Cardiac fibroblast (primary cell): ENCODE measurements at regions not wholly inside any gene's neighbourhood (a gene's known extent, or its start where the extent isn't known, plus 50 kb on each side); places are given as distances from the start of the nearest gene placed in this dataset.

Experiments used
- DNase-seq, 2 donors: peaks; one replicate each; pipeline versions ENCODE4 v3.0.0 to v3.0.0-alpha.2; 2010; ENCODE audit warnings: low read depth in 2 of 2
- H3K4me3 ChIP-seq, 2 donors: replicated peaks in 1 of 2; 1 replicate in 1 of 2; 2 replicates in 1 of 2; pipeline ENCODE4 v1.5.1; 2011; ENCODE audit warnings: low read depth in 2 of 2, low read length in 2 of 2, mild to moderate bottlenecking in 2 of 2, moderate library complexity in 1 of 2
- TF ChIP-seq, protein P1 (sequence below): IDR thresholded peaks from one replicate; pipeline ENCODE4 v1.5.1; 2011; ENCODE audit warnings: low read depth, mild to moderate bottlenecking, low read length, inconsistent platforms

DNA sequence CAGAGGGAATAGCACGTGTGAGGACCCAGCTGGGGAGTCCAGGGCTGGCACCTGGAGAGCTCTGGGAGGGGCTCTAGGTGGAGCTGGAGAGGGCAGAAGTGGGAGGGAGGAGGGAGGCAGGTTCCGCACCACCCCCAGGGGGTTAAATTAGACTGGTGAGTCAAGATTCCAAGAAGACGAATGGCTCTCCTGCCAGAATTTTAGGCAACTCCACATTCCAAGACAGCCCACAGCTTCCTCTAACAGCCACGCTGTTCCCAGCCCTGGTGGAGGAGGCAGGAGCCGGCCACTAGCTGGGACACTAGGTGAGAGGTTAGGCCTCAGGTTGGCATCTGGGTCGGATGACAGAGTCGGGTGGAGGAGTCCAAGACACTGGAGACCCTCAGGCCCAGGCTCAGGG, 60.2 kb downstream of the TFAP2C start:
- no peak overlapping the region for H3K4me3 ChIP-seq
- TF ChIP-seq, protein P1, sequence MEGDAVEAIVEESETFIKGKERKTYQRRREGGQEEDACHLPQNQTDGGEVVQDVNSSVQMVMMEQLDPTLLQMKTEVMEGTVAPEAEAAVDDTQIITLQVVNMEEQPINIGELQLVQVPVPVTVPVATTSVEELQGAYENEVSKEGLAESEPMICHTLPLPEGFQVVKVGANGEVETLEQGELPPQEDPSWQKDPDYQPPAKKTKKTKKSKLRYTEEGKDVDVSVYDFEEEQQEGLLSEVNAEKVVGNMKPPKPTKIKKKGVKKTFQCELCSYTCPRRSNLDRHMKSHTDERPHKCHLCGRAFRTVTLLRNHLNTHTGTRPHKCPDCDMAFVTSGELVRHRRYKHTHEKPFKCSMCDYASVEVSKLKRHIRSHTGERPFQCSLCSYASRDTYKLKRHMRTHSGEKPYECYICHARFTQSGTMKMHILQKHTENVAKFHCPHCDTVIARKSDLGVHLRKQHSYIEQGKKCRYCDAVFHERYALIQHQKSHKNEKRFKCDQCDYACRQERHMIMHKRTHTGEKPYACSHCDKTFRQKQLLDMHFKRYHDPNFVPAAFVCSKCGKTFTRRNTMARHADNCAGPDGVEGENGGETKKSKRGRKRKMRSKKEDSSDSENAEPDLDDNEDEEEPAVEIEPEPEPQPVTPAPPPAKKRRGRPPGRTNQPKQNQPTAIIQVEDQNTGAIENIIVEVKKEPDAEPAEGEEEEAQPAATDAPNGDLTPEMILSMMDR: no peak
- DNase-seq: peak in 1 of 2 donors; percentile 74

DNA sequence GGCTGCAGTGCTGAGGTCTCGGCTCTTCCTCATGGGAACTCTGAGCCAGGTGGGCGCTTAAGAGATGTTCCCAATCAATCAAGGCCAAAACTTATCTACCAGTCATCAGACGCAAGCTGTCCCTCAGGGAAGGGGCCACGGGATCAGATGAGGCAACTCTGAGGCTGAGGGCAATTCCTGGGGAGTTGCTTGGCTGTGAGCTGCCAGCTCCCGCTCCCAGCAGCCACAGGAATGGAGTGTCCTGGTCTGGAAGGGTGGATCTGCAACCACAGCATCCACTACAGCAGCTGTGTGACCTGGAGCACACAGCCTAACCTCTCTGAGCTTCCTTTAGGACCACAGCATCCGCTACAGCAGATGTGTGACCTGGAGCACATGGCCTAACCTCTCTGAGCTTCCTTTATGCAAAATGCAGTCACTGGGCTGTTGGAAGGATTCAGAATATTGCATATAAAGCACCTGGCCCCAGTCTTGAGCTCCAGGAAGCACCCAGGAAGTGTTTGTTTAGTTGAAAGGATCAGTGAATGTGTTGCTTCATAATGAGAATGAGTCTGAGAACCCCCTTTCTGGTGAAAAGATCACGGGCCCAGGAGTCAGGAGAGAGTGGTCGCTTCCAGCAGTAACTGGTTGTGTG, 60.9 kb downstream of the TFAP2C start:
- peak in 1 of 2 donors; percentile 40 for DNase-seq
- TF ChIP-seq, protein P1: no peak

DNA sequence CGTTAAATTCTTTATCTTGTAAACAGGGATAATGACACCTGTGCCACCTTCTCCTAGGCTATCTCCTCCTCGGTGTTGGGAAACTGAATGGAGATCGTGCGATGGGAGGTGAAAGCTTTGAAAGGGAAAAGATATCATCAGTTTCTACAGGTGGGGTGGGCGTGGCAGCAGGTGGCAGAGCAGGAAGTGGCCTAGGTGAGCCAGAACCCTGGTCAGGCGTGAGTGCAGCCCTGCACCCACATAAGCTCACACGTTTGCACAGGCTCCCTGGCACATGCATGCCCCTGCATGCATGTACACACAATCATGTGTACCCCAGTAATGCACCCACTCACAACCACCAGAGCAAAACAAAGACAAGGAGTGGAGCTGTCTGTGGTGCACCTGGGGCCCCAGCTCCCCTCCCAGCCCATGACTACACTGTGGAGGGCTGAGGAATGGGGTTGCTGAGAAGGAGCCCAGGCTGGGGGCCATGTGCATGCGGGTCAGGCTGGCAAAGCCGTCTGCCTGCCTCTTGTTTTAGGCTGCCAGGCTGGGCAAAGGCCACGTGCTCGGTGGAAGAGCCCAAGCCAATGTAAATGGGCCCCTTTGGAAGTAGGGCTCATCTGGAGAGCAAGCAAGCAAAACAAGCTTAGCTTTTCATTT, 61.5 kb downstream of the TFAP2C start:
- DNase-seq: no peak
- H3K4me3 ChIP-seq: no peak overlapping the region
- TF ChIP-seq, protein P1: no peak

More for the DNA sequence above, 60.9 kb downstream of the TFAP2C start:
- no peak overlapping the region for H3K4me3 ChIP-seq

DNA sequence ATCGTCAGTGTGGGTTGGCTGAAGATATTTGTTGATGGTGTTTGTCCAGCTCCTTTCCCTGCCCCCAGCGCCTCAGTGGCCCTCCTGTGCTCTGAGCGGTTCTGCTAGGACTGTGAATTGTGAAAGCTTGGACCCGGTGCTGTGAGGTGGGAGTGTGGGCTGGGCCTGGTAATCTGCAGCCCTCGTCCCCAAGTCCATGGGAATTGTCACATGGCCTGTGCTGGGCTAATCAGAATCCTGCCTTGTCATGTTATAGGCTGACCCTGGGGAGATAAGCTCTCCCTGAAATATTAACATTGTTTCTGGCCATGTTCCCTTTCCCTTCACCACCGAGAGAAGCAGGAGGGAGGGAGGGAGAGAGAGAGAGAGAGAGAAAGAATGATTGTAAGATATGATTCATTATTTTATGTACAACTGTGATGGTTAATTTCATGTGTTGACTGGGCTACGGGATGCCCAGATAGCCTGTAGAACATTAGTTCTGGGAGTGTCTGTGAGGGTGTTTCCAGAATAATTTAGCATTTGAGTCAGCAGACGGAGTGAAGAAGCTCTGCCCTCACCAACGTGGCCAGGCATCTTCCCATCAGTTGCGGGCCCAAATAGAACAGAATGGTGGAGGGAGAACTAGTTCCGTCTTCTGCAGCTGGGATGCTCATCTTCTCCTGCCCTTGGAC, 62.4 kb downstream of the TFAP2C start:
- no peak for DNase-seq
- TF ChIP-seq, protein P1: no peak
- H3K4me3 ChIP-seq: no peak overlapping the region

DNA sequence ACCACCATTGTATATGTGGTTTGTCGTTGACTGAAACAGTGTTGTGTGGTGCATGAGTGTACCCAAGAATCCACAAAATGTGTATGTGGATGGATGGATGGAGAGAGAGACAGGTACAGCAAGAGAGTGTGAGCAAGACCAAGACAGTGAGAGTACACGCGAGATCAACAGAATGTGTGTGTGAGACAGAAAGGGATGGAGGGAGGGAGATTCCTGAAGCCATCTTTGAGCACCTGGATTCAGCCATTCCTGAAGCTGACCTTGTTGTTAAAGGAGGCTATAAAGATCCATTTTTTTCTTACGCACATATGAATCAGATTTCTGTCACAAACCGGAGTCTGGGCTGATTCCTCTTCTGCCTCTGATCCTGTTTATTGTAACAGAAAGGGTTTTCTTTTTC, 64.1 kb downstream of the TFAP2C start:
- no peak overlapping the region for H3K4me3 ChIP-seq
- no peak for DNase-seq
- TF ChIP-seq, protein P1: no peak

DNA sequence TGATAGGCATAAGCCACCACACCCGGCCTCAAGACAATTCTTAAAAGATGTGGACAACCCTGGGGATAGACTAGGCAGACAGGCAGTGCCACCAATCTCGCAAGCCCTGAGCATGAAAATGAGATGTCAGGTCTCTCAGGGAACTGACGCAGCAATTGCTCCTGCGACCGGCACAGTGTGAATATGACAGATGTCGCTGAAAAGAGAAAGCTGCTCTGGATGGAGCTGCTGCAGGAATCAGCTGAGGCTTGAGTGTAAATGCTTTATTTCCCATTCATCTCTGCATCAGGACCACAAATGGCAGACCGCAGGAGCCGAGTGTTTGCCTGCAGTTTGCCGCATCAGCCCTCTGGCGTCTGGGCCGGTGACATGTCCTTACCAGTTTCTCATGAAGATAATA, 68.4 kb downstream of the TFAP2C start:
- no peak for DNase-seq
- TF ChIP-seq, protein P1: no peak
- no peak overlapping the region for H3K4me3 ChIP-seq
